Urinary bladder (tissue), 3 donors: ENCODE measurements at regions not wholly inside any gene's neighbourhood (a gene's known extent, or its start where the extent isn't known, plus 50 kb on each side); places are given as distances from the start of the nearest gene placed in this dataset.

Experiments used
- DNase-seq: peaks from one replicate; pipeline ENCODE4 v3.0.0-alpha.2; 2015; ENCODE audit errors: extremely low spot score
- H3K27ac ChIP-seq: one replicate; pipeline ENCODE4 v1.5.1; 2013; ENCODE audit warnings: low read depth, mild to moderate bottlenecking, moderate library complexity
- H3K36me3 ChIP-seq: one replicate; pipeline ENCODE4 v1.6.1; 2013; ENCODE audit warnings: mild to moderate bottlenecking, moderate library complexity; ENCODE audit not compliant: insufficient read depth
- H3K4me1 ChIP-seq: one replicate; pipeline ENCODE4 v1.6.1; 2013; ENCODE audit warnings: mild to moderate bottlenecking, moderate library complexity; ENCODE audit not compliant: insufficient read depth
- H3K4me3 ChIP-seq: one replicate; pipeline ENCODE4 v1.5.1; 2013; ENCODE audit warnings: low read depth, low read length
- WGBS: extraction: QIAGEN DNeasy Blood & Tissue Kit; methylation state at CpG from one replicate; pipeline ENCODE4 v1.1.7; 2013; 5-methylcytosine and 5-hydroxymethylcytosine counted together
- donor health status: healthy with polysubstance abuse.
- donor health status: healthy.

DNA sequence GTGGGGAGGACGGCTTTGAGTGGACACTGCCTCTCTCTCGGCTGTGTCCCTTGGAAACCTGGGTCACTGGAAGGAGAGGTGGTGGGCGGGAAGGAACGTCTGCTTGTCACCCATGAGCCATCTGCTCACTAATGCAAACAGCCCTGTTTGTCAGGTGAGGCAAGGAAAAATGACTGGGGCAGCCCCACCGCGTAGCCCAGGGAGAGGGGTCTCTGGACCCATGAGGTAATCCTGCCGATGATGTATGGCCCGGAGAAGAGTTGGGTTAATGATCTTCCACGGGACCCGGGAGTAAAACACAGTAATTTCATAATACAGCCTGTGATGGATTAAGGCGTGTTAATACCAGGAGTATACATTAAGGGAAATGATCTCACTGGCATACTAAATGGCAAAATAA lies 197.0 kb downstream of the CYLD start:
- no peak for DNase-seq
- Histone ChIP-seq H3K36me3 (no peaks in the 10 kb centered on the region), H3K4me3 (no peak overlapping the region), H3K4me1 (no peaks in the 10 kb centered on the region), H3K27ac (no peak overlapping the region)
- WGBS = 75% methylated on average over 11 of the region's 11 CpGs

DNA sequence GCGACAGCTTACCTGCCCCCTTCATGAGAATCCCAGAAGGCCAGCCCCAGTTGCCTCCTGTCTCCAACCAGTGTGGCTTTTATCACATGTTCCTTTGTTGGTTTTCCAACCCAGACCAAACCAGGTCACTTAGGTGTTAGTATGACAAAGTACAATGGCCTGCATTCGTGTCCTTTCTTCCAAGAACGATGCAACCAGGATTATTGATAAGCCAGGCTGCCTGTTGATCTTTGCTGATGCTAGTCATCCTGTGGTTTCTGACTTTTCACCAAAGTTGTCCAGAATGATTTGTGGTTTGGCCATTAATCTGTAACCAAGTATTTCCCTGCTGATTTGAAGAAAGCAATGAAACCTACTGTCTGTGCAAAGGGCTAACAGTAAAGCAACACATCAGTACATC lies 191.4 kb downstream of the CYLD start:
- Histone ChIP-seq H3K4me3 (no peak overlapping the region), H3K4me1 (no peaks in the 10 kb centered on the region), H3K36me3 (no peaks in the 10 kb centered on the region), H3K27ac (no peak overlapping the region)
- DNase-seq = no peak
- WGBS = 70% methylated on average over 3 of the region's 3 CpGs

- Histone ChIP-seq H3K36me3 (no peaks in the 10 kb centered on the region), H3K4me1 (no peaks in the 10 kb centered on the region), H3K4me3 (no peak overlapping the region), H3K27ac (no peak overlapping the region)
- no peak for DNase-seq
These were observed 190.6 kb downstream of the CYLD start for GRCh38 chr16:50932348-50932935.

DNA sequence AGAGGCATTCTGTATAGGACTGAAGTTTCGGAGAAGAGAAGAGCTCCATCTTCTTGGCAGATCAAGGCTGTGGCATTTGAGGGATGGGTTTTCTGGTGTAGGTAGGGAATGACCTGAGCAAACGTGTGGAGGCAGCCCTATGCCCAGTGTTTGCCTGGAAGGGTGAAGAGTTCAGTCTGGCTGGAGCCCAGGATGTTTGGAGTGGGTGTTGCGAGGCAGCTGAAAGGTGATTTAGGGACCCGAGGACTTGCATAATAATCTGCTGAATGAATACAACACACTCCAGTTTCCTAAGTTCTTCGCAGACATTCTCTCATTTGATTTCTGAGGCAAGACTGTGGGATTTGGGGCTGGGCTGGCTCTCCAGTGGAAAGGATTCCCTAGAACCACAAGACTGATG lies 186.2 kb downstream of the CYLD start:
- Histone ChIP-seq H3K4me3 (no peak overlapping the region), H3K36me3 (no peaks in the 10 kb centered on the region), H3K27ac (no peak overlapping the region), H3K4me1 (no peaks in the 10 kb centered on the region)
- no peak for DNase-seq
- 74% methylated on average over 5 of the region's 5 CpGs for WGBS

DNA sequence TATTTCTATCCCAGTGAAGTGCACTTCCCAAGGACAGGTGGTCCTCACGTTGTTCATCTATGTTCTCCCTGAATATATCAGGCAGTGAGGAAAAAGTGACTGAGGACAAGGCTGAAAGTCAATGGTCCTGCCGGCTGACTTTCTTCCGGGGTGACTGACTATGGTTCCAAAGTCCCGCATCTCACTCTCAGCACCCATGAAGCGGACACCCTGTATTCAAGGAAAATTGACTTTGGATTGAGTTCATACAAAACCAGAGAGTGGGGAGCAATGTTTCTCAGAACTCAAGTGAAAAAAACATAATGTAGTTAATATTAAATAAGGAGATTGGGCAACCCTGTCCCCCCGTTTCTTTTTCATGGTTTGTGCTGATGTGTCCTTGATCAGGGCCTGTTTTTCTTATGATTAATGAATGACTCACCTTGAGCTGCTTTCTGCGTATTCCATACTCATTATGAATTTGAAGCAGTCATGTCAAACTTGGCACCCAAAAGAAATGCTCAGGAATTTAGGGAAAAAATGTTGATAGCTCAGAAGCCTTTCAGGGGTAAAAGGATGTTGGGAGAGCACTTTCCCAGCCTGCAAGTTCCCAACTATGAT lies 184.0 kb downstream of the CYLD start:
- no peak for DNase-seq
- Histone ChIP-seq H3K4me1 (no peaks in the 10 kb centered on the region), H3K27ac (no peak overlapping the region), H3K4me3 (no peak overlapping the region), H3K36me3 (no peaks in the 10 kb centered on the region)
- WGBS = 85% methylated on average over 7 of the region's 7 CpGs

DNA sequence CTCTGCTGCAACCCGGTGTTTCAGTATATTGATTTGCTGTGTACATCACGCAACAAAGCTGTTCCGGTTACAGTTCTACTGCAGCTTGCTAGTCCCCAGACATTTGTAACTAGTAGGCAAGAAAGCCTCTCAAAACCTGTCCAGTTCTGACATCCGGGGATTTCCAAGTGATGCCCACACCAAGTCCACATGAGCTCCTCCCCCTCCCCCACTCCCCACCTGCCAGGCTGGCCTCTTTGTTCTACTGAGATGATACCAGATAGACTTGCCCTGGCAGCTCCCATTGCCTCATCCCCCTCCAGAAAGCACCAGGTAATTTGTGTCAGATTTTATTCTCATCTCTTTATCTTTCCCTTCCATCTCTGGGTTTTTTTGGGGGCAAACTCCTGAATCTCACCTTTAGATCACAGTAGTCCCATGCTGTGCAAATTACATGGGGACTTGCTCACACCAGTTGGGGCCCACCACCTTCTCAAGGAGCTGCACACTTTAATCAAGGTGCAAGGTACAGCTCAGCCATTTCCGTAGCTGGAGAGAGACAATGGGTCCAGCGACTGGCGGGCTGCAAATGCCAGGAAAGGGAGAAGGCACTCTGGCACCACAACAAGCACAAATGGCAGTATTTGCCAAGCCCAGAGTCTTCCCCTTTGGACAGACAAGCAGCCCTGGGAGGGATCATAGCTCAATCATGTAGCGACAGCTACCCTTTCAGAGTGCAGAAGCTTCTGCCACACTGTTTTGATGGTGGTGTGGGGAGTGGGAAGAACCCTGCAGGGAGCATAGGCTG lies 183.1 kb downstream of the CYLD start:
- H3K4me1 ChIP-seq = no peaks in the 10 kb centered on the region
- DNase-seq = no peak
- H3K36me3 ChIP-seq = no peaks in the 10 kb centered on the region
- WGBS = 89% methylated on average over 8 of the region's 8 CpGs
- no peak overlapping the region for H3K27ac ChIP-seq
- H3K4me3 ChIP-seq = no peak overlapping the region

- WGBS = 65% methylated on average over 16 of the region's 16 CpGs
- no peak overlapping the region for H3K27ac ChIP-seq
- no peak for DNase-seq
- no peaks in the 10 kb centered on the region for H3K4me1 ChIP-seq
- no peak overlapping the region for H3K4me3 ChIP-seq
- H3K36me3 ChIP-seq = no peaks in the 10 kb centered on the region
These were observed 176.2 kb downstream of the CYLD start for GRCh38 chr16:50917950-50918703.

GRCh38 chr16:50916040-50916439 lies 174.2 kb downstream of the CYLD start:
- H3K4me3 ChIP-seq = no peak overlapping the region
- no peaks in the 10 kb centered on the region for H3K36me3 ChIP-seq
- no peaks in the 10 kb centered on the region for H3K4me1 ChIP-seq
- H3K27ac ChIP-seq = no peak overlapping the region
- DNase-seq = no peak

GRCh38 chr16:50915120-50915519 lies 173.2 kb downstream of the CYLD start:
- Histone ChIP-seq H3K4me1 (no peaks in the 10 kb centered on the region), H3K27ac (no peak overlapping the region), H3K36me3 (no peaks in the 10 kb centered on the region), H3K4me3 (no peak overlapping the region)
- DNase-seq = no peak
- 81% methylated on average over 2 of the region's 2 CpGs for WGBS

- no peak overlapping the region for H3K27ac ChIP-seq
- DNase-seq = no peak
- 25% methylated on average over 10 of the region's 10 CpGs for WGBS
- no peak overlapping the region for H3K4me3 ChIP-seq
- no peaks in the 10 kb centered on the region for H3K4me1 ChIP-seq
- H3K36me3 ChIP-seq = no peaks in the 10 kb centered on the region
These were observed 168.8 kb downstream of the CYLD start for GRCh38 chr16:50910736-50911100.

- Histone ChIP-seq H3K36me3 (no peaks in the 10 kb centered on the region), H3K4me1 (no peaks in the 10 kb centered on the region), H3K27ac (no peak overlapping the region), H3K4me3 (no peak overlapping the region)
- DNase-seq = no peak
- WGBS = 69% methylated on average over 10 of the region's 10 CpGs
These were observed 168.2 kb downstream of the CYLD start for GRCh38 chr16:50909831-50910735.

DNA sequence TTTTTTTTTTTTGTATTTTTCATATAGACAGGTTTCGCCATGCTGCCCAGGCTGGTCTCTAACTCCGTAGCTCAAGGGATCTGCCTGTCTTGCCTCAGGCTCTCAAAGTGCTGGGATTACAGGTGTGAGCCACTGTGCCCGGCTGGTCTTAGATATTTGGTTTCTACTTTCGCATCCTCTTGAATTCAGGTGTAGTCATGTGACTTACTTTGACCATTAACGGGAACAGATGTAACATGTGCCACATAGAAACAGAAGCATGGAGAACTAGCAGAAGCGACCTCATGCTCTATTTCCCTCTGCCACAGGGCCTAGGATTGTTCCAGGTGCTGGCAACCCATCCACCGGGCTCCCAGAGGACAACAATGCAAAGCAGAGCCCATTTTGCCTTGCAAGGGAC lies 166.6 kb downstream of the CYLD start:
- no peak overlapping the region for H3K27ac ChIP-seq
- WGBS = 93% methylated on average over 7 of the region's 7 CpGs
- H3K36me3 ChIP-seq = no peaks in the 10 kb centered on the region
- no peak for DNase-seq
- H3K4me3 ChIP-seq = no peak overlapping the region
- no peaks in the 10 kb centered on the region for H3K4me1 ChIP-seq

DNA sequence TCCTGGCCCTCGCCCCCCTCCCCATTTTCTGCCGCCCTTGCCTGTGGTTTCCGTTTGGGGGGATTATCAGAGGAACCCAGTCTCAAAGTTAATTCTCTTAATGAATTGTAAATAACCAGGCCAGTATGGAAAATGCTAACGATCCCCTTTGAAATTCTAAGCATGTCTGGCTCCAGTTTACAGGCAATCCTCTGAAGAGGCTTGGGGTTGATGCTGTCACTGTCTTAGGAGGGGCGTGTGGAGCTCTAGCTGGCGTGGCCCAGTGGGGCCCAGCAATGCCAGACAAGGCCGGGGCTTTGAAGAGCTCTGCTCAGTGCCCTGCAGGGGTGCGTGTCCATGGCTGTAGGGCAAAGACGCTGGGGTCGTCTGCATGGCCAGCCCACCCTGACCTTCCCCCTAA lies 164.6 kb downstream of the CYLD start:
- no peaks in the 10 kb centered on the region for H3K4me1 ChIP-seq
- DNase-seq = no peak
- H3K36me3 ChIP-seq = no peaks in the 10 kb centered on the region
- WGBS = 46% methylated on average over 10 of the region's 10 CpGs
- H3K27ac ChIP-seq = no peak overlapping the region
- no peak overlapping the region for H3K4me3 ChIP-seq
